Gastrocnemius medialis (tissue), 4 donors: ENCODE measurements at regions not wholly inside any gene's neighbourhood (a gene's known extent, or its start where the extent isn't known, plus 50 kb on each side); places are given as distances from the start of the nearest gene placed in this dataset.

Source experiments
- POLR2A ChIP-seq, 2 donors: fragments of 450-650 bp; IDR thresholded peaks; one replicate each; pipeline ENCODE4 v1.6.1; 2017; ENCODE audit warnings: antibody characterized with exemption in 2 of 2, mild to moderate bottlenecking in 2 of 2, moderate library complexity in 2 of 2
- TF ChIP-seq, protein P1 (sequence below), 5 experiments: fragments of 450-650 bp in 3 of 5; fragments of 200-600 bp in 2 of 5; sonication (generic) in 2 of 5; IDR thresholded peaks in 4 of 5; conservative IDR thresholded peaks in 1 of 5; 1 replicate in 4 of 5; 2 replicates in 1 of 5; pipeline ENCODE4 v1.5.1; 2016 to 2019; ENCODE audit warnings: antibody characterized with exemption in 5 of 5, mild to moderate bottlenecking in 3 of 5, moderate library complexity in 3 of 5

DNA sequence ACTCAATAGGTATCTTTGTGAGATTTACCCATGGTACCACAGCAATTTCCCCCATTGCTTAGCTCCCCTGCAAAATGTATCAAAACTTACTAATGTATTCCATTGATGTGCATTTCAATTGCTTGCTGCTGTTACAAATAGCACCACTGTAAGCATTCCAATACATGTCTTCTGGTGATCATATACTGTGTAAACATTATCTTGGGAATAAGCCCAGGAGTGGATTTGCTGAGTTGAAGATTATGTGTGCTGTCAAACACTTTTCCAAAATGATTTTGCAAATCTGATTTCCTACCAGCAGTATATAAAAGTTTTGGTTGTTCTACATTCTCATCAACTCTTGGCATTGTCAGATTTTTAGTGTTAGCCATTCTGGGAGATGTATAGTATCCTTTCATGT lies 141.0 kb upstream of the KCTD3 start:
- TF ChIP-seq, protein P1, sequence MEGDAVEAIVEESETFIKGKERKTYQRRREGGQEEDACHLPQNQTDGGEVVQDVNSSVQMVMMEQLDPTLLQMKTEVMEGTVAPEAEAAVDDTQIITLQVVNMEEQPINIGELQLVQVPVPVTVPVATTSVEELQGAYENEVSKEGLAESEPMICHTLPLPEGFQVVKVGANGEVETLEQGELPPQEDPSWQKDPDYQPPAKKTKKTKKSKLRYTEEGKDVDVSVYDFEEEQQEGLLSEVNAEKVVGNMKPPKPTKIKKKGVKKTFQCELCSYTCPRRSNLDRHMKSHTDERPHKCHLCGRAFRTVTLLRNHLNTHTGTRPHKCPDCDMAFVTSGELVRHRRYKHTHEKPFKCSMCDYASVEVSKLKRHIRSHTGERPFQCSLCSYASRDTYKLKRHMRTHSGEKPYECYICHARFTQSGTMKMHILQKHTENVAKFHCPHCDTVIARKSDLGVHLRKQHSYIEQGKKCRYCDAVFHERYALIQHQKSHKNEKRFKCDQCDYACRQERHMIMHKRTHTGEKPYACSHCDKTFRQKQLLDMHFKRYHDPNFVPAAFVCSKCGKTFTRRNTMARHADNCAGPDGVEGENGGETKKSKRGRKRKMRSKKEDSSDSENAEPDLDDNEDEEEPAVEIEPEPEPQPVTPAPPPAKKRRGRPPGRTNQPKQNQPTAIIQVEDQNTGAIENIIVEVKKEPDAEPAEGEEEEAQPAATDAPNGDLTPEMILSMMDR (IDR thresholded peaks at IDR 0.05 in 4 of 5, conservative IDR thresholded peaks at IDR 0.05 in 1 of 5): no peak
- TF ChIP-seq POLR2A (IDR thresholded peaks at IDR 0.05): no peak
